DMS114 treated with DMSO at 0.1 percent for 48 hours (cell line): ENCODE measurements at regions not wholly inside any gene's neighbourhood (a gene's known extent, or its start where the extent isn't known, plus 50 kb on each side); places are given as distances from the start of the nearest gene placed in this dataset.
"Not testable (repeated sequence)": the region's sequence is repeated elsewhere in the genome, so short reads cannot be mapped to it uniquely, and the experiment has no call there.

Source experiments
- DNase-seq: peaks from one replicate; lab custom pipeline; 2025; ENCODE audit not compliant: unreplicated experiment; lab: John Stamatoyannopoulos, UW

DNA sequence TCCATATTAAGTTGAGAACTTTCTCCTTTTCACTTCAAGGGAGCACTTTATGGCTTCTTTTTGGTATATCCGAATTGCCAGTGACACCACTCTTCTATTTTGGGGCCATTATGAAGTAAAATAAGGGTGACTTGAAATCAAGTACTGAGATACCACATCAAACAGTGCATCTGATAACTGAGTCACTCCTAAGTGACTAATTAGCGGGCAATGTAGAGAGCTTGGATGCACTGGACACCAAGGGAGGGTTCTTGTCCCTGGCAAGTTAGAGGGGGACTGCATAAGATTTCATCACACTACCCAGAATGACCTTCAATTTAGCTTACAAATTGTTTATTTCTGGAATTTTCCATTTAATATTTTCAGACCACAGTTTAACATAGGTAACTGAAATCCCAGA, 813.9 kb upstream of the CDH10 start:
- DNase-seq, result no peak

DNA sequence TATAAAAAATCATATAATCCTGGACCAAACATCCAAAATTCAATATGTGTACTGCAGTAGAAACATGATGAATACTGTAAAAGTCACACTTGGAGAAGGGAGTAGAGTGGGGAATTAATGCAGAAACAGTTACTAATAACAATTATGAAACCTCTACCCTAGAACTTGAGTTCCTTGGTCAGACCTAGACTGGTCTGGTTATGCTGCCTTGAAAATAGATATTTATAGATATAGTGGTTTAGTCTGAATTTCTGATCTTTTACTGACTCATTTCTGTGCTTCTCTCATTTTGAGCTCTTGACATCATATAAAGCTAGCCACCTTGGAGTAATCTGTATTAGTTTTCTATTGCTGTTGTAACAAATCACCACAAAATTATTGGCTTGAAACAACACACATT, 808.7 kb upstream of the CDH10 start:
- DNase-seq, result no peak

GRCh38 chr5:25451294-25451693, 806.5 kb upstream of the CDH10 start:
- DNase-seq, result no peak

DNA sequence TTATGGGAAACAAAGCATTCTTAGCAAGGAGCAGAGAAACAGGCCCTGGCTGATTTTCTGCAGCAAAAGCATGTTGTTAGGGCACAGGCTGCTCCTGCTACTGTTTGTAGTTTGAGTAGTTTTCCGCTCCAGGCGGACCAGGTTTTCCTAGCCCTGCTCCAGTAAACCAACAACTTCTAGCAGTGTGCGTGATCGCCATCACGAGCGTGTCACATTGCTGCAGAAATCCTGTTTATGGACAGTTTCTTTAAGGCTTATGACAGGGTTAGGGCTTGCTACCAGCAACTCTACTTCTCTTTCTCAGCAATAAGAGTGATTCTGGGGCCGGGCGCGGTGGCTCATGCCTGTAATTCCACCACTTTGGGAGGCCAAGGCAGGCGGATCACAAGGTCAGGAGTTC, 803.9 kb upstream of the CDH10 start:
- DNase-seq, result no peak

GRCh38 chr5:25448190-25448621, 803.4 kb upstream of the CDH10 start:
- no peak for DNase-seq

GRCh38 chr5:25446061-25446420, 801.3 kb upstream of the CDH10 start:
- not testable (repeated sequence) for DNase-seq

- DNase-seq, result not testable (repeated sequence)
Measured at GRCh38 chr5:25445381-25446060, 800.7 kb upstream of the CDH10 start.

DNA sequence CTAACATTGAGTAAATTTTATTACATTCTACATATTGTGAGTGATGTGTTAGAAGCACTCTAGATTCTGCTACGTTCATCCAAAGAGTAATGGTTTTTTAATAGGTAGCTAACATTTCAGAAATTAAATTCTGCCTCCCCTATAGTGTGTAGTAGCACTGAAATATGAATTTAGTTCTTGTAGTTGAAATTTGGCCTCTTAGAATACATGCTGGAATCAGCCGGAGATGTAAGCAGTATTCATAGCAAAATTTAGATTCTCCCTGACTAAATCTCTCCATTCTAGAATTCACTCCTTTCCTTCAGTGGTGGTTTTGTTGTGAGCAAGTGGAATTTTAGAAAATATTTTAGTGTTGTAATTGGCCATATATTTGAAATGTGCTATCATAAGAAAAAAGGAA, 799.9 kb upstream of the CDH10 start:
- DNase-seq, result no peak

DNA sequence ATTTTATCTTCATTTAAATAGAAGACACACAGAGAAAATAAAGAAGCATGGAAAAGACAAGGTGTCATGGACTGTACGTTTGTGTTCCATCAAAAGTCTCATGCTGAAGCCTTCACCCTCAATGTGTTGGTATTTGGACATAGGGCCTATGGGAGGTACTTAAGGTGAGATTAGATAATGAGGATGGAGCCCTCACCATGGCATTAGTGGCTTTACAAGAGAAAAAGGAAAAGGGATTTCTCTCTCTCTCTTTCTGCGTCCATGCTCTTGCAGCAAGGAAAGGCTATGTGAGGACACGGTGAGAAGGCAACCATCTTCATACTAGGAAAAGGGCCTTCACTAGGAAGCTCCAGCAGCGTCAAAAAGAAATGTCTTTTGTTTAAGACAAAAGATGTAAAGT, 797.0 kb upstream of the CDH10 start:
- no peak for DNase-seq

DNA sequence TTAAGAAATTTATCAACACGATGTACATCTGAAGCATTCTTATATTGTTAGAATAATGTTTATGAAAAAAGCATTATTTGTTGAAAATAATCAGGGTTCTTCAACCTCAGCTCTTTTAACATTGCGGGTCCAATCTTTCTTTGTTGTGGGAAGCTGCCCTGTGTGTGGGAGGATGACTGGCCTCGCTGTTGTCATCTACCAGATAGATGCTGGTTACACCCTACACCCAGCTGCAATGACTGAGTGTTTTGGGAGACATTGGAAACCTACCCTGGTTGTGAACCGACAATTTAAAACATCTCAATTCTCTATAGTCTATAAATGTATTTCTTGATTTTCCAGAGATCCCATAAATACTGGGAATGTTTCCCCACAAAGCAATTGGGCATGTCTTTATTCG, 794.2 kb upstream of the CDH10 start:
- DNase-seq, result no peak

DNA sequence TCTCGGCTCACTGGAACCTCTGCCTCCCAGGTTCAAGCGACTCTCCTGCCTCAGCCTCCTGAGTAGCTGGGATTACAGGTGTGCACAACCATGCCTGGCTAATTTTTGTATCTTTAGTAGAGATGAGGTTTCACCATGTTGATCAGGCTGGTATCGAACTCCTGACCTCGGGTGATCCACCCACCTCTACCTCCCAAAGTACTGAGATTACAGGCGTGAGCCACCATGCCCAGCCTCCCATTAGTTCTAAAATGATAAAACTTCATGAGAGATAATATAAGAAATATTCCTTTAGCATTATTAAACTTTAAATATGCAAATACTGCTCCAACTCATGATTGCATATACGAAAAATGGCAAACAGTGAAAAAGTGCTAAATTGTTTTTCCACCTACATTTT, 793.6 kb upstream of the CDH10 start:
- not testable (repeated sequence) for DNase-seq

- no peak for DNase-seq
Measured at GRCh38 chr5:25436452-25436851, 791.7 kb upstream of the CDH10 start.

GRCh38 chr5:25435882-25436281, 791.1 kb upstream of the CDH10 start:
- no peak for DNase-seq

- no peak for DNase-seq
Measured at GRCh38 chr5:25427240-25427639, 782.5 kb upstream of the CDH10 start.

- DNase-seq, result no peak
Measured at GRCh38 chr5:25423271-25423670, 778.5 kb upstream of the CDH10 start.

DNA sequence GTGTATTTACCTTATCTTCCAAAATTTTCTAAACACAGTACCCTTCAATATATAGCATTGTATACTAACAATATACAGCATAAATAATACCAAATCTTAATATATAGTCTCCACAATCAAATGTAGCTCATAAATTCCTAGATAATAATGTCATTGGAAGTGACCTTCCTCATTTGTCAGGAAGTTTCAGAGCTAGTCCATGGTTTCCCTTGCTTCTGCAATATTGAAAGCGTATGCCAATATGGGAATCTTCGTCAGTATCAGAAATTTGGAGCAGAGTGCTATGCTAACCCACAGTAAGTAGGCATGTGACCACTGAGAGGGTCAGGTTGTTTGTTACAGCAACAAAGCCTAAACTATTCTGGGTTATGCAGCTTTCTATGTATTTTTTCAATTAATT, 774.9 kb upstream of the CDH10 start:
- DNase-seq, result no peak

DNA sequence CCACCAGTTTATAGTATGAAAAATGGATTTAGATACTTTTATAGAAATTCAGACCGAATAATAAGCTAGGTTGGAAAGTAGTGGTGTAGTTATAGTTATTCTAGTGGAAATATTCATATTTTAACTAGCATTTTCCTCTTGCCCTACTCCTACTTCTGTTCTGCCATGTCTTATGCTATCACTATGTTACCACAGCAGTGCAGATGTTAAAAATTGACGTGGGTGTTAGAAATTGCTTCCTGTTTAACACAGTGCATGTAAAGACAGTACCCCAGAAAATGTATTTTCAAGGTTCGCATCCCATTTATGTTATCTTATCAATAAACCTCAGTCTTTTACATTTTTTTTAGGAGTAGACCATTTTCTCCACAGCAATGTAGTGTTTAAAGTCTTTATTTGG, 774.2 kb upstream of the CDH10 start:
- no peak for DNase-seq

DNA sequence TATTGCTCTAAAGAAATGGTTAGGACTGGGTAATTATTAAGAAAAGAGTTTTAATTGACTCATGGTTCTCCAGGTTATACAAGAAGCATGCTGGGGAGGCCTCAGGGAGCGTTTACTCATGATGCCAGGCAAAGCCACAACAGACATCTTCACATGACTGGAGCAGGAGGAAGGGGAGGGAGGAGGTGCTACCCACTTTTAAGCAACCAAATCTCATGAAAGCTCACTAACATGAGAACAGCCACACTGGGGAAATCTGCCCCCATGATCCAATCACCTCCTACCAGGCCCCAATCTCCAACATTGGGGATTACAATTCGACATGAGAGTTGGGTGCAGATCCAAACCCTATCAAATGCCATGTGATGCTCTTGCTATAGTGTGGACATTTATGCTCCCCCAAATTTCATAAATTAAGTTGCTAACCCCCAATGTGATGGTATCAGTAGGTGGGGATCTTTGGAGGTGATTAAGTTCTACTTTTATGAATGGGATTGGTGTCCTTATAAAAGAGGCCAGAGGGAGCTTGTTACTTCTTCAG, 773.6 kb upstream of the CDH10 start:
- DNase-seq, result no peak

GRCh38 chr5:25416960-25417359, 772.2 kb upstream of the CDH10 start:
- DNase-seq, result no peak

GRCh38 chr5:25415970-25416369, 771.2 kb upstream of the CDH10 start:
- no peak for DNase-seq

DNA sequence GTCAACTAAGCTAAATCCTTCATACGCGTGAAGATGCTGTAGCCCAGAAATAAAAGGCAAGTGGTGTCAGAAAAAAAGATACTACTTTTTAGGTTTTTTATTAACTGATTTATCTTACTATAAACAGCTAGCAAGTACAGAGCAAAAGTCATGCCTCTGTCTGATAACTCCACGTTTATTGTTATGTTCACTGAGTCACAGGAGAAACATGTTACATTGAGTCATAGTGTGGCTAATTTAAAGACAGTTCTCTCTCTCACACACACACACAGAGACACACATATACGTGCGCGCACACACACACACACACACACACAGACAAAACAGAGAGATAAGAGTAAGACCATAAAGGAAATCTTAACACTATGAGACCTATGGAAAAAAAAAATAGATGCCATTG, 770.0 kb upstream of the CDH10 start:
- no peak for DNase-seq

- DNase-seq, result no peak
Measured at GRCh38 chr5:25412116-25412661, 767.4 kb upstream of the CDH10 start.

DNA sequence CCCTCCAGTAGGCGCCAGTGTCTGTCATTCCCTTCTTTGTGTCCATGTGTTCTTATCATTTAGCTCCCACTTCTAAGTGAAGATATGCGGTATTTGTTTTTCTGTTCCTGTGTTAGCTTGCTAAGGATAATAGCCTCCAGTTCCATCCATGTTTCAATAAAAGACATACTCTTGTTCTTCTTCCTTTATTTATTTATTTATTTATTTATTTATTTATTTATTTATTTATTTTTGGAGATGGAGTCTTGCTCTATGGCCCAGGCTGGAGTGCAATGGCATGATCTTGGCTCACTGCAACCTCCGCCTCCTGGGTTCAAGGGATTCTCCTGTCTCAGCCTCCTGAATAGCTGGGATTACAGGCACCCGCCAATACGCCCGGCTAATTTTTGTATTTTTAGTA, 762.6 kb upstream of the CDH10 start:
- not testable (repeated sequence) for DNase-seq
